HG03135 (cell line): ENCODE measurements at regions not wholly inside any gene's neighbourhood (a gene's known extent, or its start where the extent isn't known, plus 50 kb on each side); places are given as distances from the start of the nearest gene placed in this dataset.

Experiments
- ATAC-seq: cut with Tn5 transposase; IDR thresholded peaks from one replicate; pipeline ENCODE4 v1.9.1; 2021; ENCODE audit warnings: mild to moderate bottlenecking, moderate library complexity; ENCODE audit not compliant: unreplicated experiment

- ATAC-seq = no peak
Observed at GRCh38 chr1:239268941-239269340, 117.4 kb upstream of the CHRM3 start.

- no peak for ATAC-seq
Observed at GRCh38 chr1:239268007-239268406, 118.4 kb upstream of the CHRM3 start.

GRCh38 chr1:239263801-239264200, 122.6 kb upstream of the CHRM3 start:
- no peak for ATAC-seq

GRCh38 chr1:239262538-239262937, 123.8 kb upstream of the CHRM3 start:
- ATAC-seq = no peak

GRCh38 chr1:239261521-239261920, 124.8 kb upstream of the CHRM3 start:
- ATAC-seq = no peak

- ATAC-seq = no peak
Observed at GRCh38 chr1:239260842-239261241, 125.5 kb upstream of the CHRM3 start.

- ATAC-seq = no peak
Observed at GRCh38 chr1:239255628-239256160, 130.7 kb upstream of the CHRM3 start.

- ATAC-seq = no peak
Observed at GRCh38 chr1:239254999-239255398, 131.4 kb upstream of the CHRM3 start.

- no peak for ATAC-seq
Observed at GRCh38 chr1:239253032-239253431, 133.3 kb upstream of the CHRM3 start.

GRCh38 chr1:239250353-239251035, 135.9 kb upstream of the CHRM3 start:
- no peak for ATAC-seq

GRCh38 chr1:239247285-239247684, 139.1 kb upstream of the CHRM3 start:
- no peak for ATAC-seq

GRCh38 chr1:239244084-239244483, 142.3 kb upstream of the CHRM3 start:
- ATAC-seq = no peak

- ATAC-seq = no peak
Observed at GRCh38 chr1:239243006-239243405, 143.4 kb upstream of the CHRM3 start.

- ATAC-seq = no peak
Observed at GRCh38 chr1:239242404-239242803, 144.0 kb upstream of the CHRM3 start.

- ATAC-seq = no peak
Observed at GRCh38 chr1:239240736-239241135, 145.6 kb upstream of the CHRM3 start.

GRCh38 chr1:239239529-239239928, 146.8 kb upstream of the CHRM3 start:
- ATAC-seq = no peak

- no peak for ATAC-seq
Observed at GRCh38 chr1:239237912-239238311, 148.5 kb upstream of the CHRM3 start.

- no peak for ATAC-seq
Observed at GRCh38 chr1:239233626-239234025, 152.7 kb upstream of the CHRM3 start.

- ATAC-seq = no peak
Observed at GRCh38 chr1:239232921-239233320, 153.4 kb upstream of the CHRM3 start.

- no peak for ATAC-seq
Observed at GRCh38 chr1:239228451-239228850, 157.9 kb upstream of the CHRM3 start.

GRCh38 chr1:239225396-239225795, 161.0 kb upstream of the CHRM3 start:
- no peak for ATAC-seq

GRCh38 chr1:239224100-239224499, 162.3 kb upstream of the CHRM3 start:
- no peak for ATAC-seq

- ATAC-seq = no peak
Observed at GRCh38 chr1:239222999-239223398, 163.4 kb upstream of the CHRM3 start.
